Stimulated activated CD4-positive, alpha-beta T cell treated with anti-CD3 and anti-CD28 coated beads, TNF-alpha, amount 100 ng/mL, for 1 hour (primary cell): ENCODE measurements at regions not wholly inside any gene's neighbourhood (a gene's known extent, or its start where the extent isn't known, plus 50 kb on each side); places are given as distances from the start of the nearest gene placed in this dataset.
"Not testable (repeated sequence)": the region's sequence is repeated elsewhere in the genome, so short reads cannot be mapped to it uniquely, and the experiment has no call there.

Experiments
- DNase-seq, 3 donors: peaks; one replicate each; pipeline ENCODE4 v3.0.0-alpha.2; 2020; ENCODE audit warnings: low read depth in 3 of 3, low spot score in 1 of 3

- no peak for DNase-seq
These were observed 320.9 kb downstream of the UTRN start for GRCh38 chr6:144606083-144606482.

DNA sequence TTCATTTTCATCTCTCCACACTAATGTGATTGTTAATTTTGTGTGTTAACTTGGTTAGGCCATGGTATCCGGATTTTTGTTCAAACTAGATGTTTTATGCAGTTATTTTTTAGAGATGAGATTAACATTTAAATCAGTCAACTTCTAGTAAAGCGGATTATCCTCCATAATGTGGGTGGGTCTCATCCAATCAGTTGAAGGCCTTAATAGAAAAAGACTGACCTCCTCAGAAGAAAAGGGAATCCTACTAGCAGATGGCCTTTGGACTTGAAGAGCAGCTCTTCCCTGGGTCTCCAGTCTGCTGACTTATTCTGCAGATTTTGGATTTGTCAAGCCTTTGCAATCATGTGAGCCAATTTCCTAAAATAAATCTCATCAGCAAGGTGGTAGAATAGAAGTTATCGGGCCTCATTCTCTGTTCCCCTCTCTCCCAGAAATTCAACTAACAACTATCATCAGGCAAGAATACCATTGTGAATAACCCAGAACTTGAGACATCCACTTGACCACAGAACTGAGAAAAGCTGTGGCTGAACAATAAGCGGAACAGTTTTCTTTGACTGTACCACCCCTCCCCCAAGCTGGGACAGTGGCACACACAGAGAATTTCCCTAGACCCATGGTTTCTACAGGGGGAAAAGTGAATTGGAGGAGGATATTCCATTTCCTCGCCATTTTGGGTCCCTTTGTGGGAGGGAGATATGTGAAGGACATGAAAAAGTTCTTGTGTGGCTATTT, 323.0 kb downstream of the UTRN start:
- DNase-seq = no peak

DNA sequence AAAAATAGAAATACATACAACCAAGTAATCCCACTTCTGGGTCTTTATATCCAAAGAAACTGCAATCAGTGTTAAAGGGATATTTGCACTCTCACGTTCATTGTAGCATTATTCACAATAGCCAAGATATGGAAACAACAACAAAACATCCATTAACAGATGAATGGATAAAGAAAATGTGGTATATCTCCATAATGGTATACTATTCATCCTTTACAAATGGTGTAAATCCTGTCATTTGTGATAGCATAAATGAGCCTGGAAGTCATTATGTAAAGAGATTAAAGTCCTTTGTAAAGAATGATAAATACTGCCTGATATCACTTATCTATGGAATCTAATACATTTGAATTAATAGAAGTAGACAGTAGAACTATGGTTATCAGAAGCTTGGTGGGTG, 327.7 kb downstream of the UTRN start:
- DNase-seq = no peak

- no peak for DNase-seq
These were observed 328.7 kb downstream of the UTRN start for GRCh38 chr6:144613859-144614258.

- no peak for DNase-seq
These were observed 330.7 kb downstream of the UTRN start for GRCh38 chr6:144615870-144616269.

DNA sequence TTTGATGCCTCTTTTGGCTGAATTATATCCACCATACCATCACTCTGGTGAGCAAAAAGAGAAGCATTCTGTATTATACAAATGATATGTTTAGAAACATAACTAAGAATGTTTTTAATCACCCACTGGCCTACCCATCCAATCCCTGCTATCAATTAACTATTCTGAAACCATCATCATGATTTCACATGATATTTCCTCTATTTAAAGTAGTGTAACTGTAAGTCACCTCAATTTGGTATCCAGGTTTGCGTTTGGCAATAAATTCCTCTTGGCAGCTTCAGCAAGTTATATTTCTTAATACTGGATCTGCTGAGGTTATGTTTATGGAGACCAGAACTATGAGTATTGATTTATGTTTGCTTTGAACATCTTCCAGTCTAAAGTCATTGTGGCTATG, 332.1 kb downstream of the UTRN start:
- no peak for DNase-seq

DNA sequence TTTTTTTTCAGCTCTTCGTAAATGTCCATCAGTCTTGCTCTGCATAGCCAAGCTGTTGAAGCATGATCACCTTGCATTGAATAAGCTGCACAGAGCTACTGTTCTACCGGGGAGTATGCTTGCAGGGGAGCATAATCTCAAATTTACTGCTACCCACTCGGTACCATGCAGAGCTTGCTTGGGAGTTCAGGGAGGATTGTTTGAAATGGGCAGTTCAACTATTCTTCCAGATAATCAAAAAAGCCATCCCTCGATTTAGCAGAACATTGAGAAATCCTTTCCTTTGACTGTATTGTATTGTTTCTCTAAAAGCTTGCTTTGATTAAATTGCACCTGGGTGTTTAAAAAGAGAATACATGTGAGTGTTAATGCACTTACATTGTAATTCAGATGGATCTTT, 332.6 kb downstream of the UTRN start:
- DNase-seq = no peak

- no peak for DNase-seq
These were observed 334.8 kb downstream of the UTRN start for GRCh38 chr6:144619966-144620365.

DNA sequence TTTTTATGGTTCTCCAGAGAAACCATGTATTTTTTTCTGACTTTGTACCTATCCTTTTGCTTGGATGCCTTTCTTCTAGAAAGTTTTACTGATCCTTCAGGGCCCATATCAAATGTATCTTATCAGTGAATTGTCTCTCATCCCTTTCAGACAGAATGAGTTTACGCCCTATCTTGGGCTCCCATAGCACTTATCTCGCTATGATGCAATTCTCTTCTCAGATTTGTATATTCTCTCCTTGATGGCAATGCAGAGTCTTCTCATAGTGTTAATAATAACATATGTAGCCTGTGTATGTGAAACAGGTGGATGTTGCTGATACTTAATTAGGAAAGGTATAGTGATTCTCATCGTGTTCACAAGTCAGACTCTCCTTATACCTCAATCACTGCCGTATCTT, 336.2 kb downstream of the UTRN start:
- DNase-seq = no peak

GRCh38 chr6:144624246-144624645, 339.1 kb downstream of the UTRN start:
- no peak for DNase-seq

DNA sequence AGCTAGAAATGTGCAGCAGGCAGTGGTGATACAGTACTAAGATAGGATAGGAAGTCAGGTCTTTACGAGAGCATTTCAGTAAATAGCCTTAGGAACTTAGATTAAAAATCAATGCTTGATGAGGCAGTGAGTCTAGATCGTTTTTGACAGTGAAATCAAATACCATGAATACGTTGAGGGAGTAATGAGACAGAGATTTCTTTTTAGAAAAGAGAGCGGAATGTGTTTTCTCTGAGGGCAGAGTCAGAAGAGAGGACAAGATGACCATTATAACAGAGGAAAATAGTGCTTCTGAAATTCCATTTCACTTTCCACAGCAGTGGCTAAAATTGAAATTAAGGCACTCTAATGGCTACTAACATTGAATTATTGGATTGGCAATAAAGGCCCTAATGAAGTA, 339.6 kb downstream of the UTRN start:
- DNase-seq = no peak

DNA sequence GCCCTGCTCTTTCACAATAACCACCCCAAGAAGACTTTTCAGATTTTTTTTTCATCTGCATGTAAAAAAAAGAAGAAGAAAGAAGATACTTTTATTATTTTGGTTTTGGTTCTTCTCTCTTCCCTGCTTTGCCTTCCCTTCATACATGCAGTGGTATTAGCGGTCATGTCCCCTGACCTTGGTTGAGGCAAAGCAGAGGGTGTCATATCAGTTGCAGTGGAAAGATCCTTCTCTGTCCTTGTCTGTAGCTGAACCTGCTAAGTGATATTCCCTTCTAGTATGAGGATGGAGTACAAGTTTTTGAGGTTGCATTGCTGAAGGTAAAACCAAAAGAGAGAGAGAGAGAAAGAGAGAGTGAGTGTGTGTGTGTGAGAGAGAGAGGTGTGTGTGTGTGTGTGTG, 345.7 kb downstream of the UTRN start:
- no peak for DNase-seq

GRCh38 chr6:144632266-144632665, 347.1 kb downstream of the UTRN start:
- no peak for DNase-seq

DNA sequence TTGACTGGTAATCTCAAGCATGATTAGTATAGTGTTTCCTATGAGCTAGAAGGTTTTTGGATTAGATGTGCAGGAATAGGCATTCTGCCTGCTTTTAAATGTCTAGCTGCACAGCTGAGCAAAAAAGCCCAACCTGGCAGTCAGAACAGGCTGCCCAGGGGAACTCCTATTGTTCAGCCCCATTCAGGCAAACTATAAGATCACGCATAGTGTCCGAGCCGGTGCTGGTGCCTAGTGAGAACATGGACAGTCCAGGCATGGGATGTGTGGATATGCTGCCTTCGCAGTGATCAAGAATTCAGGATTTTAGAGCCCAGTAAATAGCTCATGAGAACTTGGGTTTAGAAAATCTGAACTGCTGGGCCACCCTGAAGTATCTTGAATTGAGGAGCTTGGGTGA, 348.8 kb downstream of the UTRN start:
- no peak for DNase-seq

- no peak for DNase-seq
These were observed 349.2 kb downstream of the UTRN start for GRCh38 chr6:144634371-144634770.

DNA sequence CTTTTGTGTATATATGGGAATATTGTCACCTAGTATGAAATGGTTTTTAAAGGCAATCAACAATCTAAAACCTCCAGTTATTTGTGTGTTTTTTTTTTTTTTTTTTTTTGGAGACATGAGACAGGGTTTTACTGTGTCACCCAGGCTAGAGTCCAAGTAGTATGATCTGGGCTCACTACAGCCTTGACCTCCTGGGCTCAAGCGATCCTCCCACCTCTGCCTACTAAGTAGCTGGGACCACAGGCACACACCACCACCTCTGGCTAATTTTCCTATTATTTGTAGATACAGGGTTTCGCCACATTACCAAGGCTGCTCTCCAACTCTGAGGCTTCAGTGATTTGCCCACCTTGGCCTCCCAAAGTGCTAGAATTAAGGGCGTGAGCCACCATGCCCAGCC, 349.9 kb downstream of the UTRN start:
- no peak for DNase-seq

- not testable (repeated sequence) for DNase-seq
These were observed 350.9 kb downstream of the UTRN start for GRCh38 chr6:144636025-144636424.

GRCh38 chr6:144637541-144637940, 352.4 kb downstream of the UTRN start:
- DNase-seq = no peak

DNA sequence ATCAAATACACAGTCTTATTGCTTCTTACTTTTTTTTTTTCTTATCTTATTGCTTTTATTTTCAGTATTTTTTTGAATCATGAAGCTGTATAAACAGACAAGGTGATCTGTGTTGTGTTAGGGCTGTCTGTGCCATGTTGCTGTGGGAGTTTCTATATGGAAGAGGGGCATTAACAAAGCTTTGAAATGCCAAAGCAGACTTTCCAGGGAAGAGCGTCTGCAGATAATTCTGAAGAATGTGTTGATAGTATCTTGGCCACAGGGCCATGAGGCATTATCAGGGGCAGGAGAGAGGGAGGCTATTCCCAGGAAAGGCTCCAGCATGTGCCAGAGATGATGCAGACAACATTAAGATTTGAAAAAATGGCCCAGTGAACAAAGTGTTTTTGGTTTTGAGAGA, 354.5 kb downstream of the UTRN start:
- no peak for DNase-seq

GRCh38 chr6:144641286-144641685, 356.2 kb downstream of the UTRN start:
- no peak for DNase-seq

GRCh38 chr6:144644776-144645175, 359.6 kb downstream of the UTRN start:
- DNase-seq = no peak

DNA sequence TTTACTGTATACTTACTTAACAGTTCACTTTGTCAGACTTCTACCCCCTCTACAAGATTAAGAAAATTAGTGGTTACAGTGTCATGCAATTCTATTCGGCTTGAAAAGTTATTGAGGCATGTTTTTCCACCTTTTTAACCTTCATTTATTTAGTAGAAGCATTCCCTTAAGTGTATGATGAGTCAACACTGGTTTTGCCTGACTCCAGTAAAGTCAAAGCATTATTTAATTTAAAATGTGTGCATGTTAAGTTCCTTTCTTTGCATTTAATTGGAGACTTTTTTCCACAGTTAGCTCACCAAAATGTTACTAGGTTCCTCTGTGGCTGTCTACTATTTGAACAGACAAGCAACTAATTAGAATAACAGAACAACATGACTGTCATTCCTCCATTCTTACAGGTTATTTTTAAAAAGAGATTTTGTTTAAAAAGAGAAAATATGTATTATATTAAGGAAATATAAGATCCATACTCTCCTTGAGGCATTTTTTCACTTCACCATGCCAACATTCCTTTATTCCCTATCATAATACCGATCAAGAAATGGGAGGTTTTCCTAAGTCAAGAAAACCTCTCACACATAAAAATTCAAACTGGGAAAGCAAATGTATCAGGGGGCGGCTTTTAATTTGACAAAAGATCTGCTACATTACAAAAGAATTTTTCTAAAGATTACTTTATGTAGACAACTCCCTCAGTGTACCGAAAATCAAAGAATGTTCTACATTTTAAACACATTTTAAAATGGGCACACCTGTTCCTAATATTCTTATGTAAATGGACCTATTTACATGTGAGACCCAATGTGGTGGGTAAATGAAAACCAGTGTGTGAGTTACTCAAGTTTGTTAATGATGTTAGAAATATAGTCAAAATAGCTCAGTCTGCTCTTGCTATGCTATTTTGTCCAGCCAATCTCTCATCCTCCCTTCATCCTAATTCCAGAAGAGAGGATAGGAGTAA, 361.2 kb downstream of the UTRN start:
- DNase-seq = no peak
